ENCODE measurements at regions not wholly inside any gene's neighbourhood (a gene's known extent, or its start where the extent isn't known, plus 50 kb on each side); places are given as distances from the start of the nearest gene placed in this dataset.
A peak's percentile ranks its signal among the peaks of the same experiment; 100 is the strongest.

GRCh38 chr10:47169581-47169980, 130.4 kb upstream of the GDF10 start:
- DNase-seq = peak; percentile 20

DNA sequence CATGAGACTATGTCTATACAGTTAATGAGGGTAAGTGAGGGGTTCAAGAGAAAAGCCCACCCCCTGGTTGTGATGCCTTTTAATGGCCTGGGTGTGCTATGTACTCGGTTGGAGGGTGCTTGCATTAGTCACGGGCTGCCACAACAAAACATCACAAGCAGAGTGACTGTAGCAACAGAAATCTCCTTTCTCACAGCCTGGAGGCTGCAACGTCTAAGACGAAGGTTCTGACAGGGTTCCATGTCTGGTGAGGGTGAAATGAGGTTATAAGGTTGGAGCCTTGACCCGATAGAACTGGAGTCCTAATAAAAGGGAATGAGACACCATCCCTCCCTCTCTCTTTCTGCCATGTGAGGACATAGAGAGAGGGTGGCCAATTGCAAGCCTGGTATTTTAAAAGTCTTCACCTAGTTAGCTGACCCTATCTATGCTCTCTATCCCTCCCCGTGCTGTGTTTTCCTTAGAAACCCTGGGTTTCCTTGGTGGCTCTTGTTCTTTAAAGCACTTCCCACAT, 126.0 kb upstream of the GDF10 start:
- DNase-seq = peak; percentile 20

DNA sequence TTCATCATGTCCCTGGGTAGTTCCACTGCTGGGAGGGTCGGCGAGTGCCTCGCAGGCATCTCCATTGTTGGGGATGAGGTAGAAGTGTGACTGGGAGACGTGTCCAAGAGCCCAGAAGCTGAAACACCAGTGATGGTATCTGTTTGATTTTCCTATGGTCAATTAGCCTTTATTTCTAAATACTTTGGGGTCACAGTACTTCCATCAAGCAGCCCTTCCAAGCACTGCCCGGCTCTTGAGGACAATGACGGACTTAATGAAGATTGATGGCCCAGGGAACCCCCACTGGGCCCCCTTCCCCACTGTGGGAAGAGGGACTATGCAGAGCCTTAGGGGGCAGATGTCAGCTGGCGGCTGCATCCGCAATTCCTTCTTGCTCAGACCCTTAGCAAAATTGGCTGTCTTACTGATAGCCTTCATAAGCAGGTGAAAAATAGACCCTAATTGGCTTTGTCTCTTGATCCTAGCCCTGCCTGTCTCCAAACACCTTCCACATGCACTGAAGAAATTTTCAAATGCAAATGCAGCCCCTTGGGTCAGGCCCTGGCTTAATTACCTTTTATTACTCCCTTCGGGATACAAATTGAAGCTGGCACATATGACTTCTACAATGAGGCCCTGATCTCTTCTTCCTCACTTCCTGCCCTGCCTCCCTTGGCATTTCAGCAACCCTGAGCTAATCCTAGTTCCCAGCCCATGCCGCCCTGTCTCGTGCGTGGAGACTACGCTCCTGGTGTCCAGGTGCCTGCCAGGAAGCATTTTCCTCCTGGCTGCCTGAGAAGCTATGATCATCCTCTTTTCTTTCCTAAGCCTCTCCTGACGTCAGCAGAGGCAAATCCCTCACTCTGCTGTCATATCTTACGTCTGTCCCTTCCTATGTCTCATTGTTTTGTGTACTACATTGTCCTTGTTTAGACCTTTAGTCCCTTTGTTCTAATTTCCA, 124.5 kb upstream of the GDF10 start:
- peak; percentile 84 for DNase-seq

- no peak for DNase-seq
These were observed 123.6 kb upstream of the GDF10 start for GRCh38 chr10:47176206-47176902.

- DNase-seq = peak; percentile 56
These were observed 122.8 kb upstream of the GDF10 start for GRCh38 chr10:47176903-47177868.

GRCh38 chr10:47178537-47179290, 121.3 kb upstream of the GDF10 start:
- DNase-seq = no peak

GRCh38 chr10:47179291-47179647, 120.7 kb upstream of the GDF10 start:
- no peak for DNase-seq

DNA sequence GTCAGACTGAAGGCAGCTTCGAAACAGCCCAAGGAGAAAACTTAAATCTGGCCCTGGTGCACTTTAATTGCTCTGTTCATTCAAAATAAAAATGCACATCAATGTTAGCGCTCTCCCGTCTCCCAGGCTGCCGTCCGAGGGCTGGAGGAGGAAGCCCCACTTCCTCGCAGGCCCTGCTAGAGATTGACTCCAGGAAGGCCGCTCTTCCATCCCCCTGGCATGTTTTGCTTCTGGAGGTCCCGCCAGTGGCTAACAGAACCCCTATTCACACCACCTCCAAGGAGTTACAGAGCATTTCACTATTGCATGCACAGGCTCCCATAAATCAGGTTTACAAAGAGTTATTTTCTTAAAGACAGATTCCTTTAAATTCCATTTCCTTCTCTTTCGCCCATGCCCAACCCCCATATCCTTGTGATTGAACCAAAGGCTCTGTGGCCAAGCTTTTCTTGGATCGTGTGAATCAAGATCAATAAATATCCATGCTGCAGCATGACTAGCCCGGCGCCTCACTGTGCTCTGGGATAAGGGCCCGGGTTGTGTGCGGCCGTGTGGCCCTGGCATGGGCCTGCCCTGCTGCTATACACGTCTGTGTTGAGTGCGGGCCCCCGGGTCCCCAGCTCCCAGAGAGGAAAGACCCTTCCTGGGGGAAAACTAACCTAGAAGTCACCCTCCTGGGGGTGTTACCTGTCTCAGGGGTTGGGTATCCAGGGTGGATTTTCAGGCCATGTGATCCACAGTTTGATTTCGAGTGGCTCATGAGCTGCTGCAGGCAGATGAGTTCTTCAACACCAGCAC, 118.7 kb upstream of the GDF10 start:
- DNase-seq = peak; percentile 56

DNA sequence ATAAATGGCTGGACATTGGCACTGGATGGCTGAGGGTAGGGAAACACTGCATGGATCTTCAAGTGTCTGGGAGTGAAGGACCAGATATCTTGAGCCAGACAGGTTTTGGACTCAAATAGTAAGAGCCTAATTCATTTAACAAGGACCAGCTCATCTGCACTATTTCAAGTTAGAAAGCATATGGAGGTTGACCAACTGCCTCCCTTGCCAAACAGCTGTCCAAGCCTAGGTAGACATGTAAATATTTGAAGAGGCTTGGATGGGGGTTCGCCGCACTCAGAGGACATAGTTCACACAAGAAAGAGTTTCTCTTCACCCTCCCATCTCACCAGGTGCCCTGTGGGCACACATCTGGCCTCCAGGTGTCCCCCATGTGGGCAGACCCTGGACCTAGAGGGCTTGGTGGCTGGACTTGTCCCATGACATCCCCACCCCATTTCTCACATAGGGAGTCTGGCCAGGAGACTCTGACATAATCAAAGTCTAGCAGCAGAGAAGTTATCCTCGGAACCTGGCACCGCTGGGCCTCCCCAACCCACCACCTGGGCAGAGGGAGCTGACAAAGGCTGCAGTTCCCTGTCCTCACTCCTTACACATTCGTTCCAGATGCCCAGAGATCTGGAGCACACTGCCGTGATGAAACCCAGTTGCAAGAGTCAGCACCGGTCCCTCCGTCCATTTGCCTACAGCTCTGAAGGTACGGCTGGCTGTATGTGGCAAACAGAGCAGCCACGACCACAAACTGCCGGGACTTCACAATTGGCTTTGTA, 116.9 kb upstream of the GDF10 start:
- no peak for DNase-seq

DNA sequence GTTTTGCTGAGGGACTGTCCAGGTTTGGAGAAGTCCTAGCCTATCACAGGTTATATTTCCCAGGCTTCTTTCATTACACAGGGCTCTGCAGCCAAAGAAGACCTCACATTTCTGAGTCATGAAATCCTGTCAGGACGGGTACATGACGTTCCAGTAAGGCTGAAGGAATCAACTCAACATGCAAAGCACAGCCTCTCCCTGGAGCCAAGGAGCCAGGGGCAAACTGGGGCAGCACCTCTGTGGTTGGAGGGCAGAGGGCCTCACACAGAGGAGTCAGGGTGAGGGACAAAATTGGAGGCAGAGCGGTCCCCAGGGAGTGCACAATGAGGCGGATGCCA, 116.3 kb upstream of the GDF10 start:
- DNase-seq = no peak

DNA sequence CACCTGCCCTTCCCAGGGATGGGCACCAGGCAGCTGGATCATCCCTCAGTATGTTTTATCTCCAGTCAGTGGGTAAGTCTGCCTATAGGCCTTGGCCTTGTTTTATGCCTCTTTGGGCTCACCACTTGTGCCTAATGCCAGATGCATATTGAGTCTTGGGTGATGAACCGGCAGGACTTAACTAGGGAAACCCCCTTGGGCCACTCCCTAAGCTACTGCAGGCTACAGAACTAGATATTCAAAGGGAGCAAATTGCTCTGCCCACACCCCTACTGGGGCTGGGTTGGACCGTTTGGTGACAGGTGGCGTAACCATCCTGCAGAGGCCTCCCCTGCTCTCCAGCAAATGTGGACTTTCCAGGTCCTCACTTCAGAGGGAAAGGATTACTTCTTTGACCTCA, 115.7 kb upstream of the GDF10 start:
- DNase-seq = no peak

GRCh38 chr10:47184724-47185330, 115.2 kb upstream of the GDF10 start:
- no peak for DNase-seq

DNA sequence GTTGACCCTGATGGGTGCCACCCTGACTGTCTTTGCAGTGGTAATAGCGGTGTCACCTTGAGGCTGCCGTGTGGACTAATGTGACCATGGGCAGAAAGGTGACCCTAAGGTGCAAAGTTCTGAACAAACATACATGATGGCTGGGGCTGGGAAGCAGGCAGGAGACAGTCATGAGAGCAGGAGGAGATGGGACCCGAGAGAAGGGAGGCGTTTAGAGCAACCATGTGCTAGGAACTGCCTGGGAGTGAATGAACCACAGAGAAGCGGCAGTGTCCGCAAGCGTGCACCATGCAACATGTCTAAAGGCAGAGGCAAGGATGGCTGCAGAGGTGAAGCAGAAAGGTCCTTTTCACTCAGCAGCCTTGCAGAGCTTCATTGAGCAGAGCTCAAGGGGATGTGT, 113.1 kb upstream of the GDF10 start:
- DNase-seq = no peak

DNA sequence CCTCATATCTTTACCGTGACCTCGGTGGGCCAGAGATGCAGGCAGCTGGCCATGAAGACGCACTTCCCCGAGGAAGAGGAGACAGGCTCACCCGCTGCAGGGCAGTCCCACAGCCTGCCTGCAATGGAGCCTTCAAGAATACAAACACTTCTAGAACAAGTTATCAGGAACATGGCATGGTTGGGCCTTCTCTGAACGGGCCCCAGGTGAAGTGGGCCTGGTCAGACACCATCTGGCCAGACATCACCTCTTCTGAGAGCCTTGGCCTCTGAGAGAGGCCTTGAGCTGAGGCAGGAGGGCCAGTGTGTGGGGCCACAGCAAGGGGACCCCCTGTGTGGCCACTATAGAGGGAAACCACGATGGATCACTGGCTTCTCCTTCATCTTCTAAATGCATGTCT, 112.4 kb upstream of the GDF10 start:
- no peak for DNase-seq

- DNase-seq = no peak
These were observed 111.8 kb upstream of the GDF10 start for GRCh38 chr10:47188156-47188555.

DNA sequence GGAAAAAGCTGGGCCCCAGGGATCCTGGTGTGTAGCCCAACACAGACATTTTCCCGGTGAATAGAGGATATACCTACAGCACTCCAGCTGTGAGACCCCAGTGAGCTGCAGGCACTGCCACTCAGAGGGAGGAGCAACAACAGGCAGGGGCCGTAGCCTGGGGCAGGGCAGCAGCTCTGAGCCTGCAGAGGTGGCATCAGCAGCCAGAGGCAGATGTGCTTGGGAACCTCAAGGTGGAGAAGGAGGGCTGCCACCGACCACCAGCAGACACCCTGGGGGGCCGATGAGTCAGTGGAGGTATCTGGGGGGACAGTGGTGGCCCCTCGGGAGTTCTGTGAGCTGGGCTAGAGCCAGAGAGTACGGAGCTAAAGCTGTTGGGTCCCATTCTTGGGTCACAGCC, 110.2 kb upstream of the GDF10 start:
- DNase-seq = no peak

- DNase-seq = no peak
These were observed 109.7 kb upstream of the GDF10 start for GRCh38 chr10:47190301-47190700.

- no peak for DNase-seq
These were observed 109.1 kb upstream of the GDF10 start for GRCh38 chr10:47190802-47191450.

GRCh38 chr10:47192273-47192672, 107.7 kb upstream of the GDF10 start:
- no peak for DNase-seq

DNA sequence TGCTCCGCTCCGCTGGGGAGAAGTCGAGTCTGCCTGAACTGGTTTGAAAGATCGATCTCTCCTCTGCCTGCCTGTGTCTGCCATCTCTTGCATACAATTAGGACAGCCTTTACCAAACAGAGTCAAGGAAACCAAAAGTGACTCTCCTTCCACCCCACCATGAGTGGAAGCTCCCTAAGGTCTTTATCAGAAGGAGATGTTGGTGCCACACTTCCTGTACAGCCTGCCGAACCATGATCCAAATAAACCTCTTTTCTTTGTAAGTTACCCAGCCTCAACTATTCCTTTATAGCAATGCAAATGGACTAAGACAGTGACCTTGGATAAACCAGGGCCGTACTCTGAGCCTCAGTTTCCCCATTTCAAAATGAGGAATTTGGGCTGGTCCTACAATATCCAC, 106.3 kb upstream of the GDF10 start:
- no peak for DNase-seq
